Mesendoderm (in vitro differentiated cells): ENCODE measurements at regions not wholly inside any gene's neighbourhood (a gene's known extent, or its start where the extent isn't known, plus 50 kb on each side); places are given as distances from the start of the nearest gene placed in this dataset.

ENCODE experiments used
- DNase-seq: peaks from one replicate; pipeline ENCODE4 v3.0.0; 2013
- H2AK5ac ChIP-seq: 2 replicates; pipeline ENCODE4 v1.6.1; 2013; ENCODE audit warnings: low read length, inconsistent platforms
- H2BK120ac ChIP-seq: 2 replicates; pipeline ENCODE4 v1.6.1; 2013; ENCODE audit warnings: low read depth, mild to moderate bottlenecking, low read length, moderate library complexity, mixed read lengths
- H2BK15ac ChIP-seq: replicated peaks from 2 replicates; pipeline ENCODE4 v1.6.1; 2013; ENCODE audit warnings: low read depth, mild to moderate bottlenecking, moderate library complexity
- H2BK5ac ChIP-seq: 2 replicates; pipeline ENCODE4 v1.6.1; 2013; ENCODE audit warnings: low read length, inconsistent platforms
- H3K18ac ChIP-seq: 2 replicates; pipeline ENCODE4 v1.6.1; 2013; ENCODE audit warnings: mild to moderate bottlenecking, low read length, mixed read lengths
- H3K23ac ChIP-seq: one replicate; pipeline ENCODE4 v1.6.1; 2013; ENCODE audit warnings: low read length
- H3K27ac ChIP-seq: 2 replicates; pipeline ENCODE4 v1.5.1; 2013; ENCODE audit warnings: low read depth, mild to moderate bottlenecking, inconsistent platforms, low read length, moderate library complexity
- H3K27me3 ChIP-seq: 2 replicates; pipeline ENCODE4 v1.6.1; 2013; ENCODE audit warnings: low read length, control low read depth, mild to moderate bottlenecking, inconsistent platforms; ENCODE audit not compliant: insufficient read depth, poor library complexity
- H3K36me3 ChIP-seq: 2 replicates; pipeline ENCODE4 v1.6.1; 2013; ENCODE audit warnings: low read length, inconsistent platforms; ENCODE audit not compliant: control insufficient read depth, insufficient read depth
- H3K4ac ChIP-seq: one replicate; pipeline ENCODE4 v1.6.1; 2013; ENCODE audit warnings: low read depth, mild to moderate bottlenecking, low read length, moderate library complexity
- H3K4me1 ChIP-seq: 2 replicates; pipeline ENCODE4 v1.6.1; 2013; ENCODE audit warnings: low read depth, low read length, inconsistent platforms; ENCODE audit not compliant: control insufficient read depth
- H3K4me2 ChIP-seq: 2 replicates; pipeline ENCODE4 v1.6.1; 2013; ENCODE audit warnings: low read length
- H3K4me3 ChIP-seq: 2 replicates; pipeline ENCODE4 v1.5.1; 2013; ENCODE audit warnings: mild to moderate bottlenecking, low read length
- H3K56ac ChIP-seq: one replicate; pipeline ENCODE4 v1.6.1; 2013; ENCODE audit warnings: low read length
- H3K79me1 ChIP-seq: 2 replicates; pipeline ENCODE4 v1.6.1; 2013; ENCODE audit warnings: low read length, inconsistent platforms
- H3K79me2 ChIP-seq: 2 replicates; pipeline ENCODE4 v1.6.1; 2013; ENCODE audit warnings: mild to moderate bottlenecking, low read length; ENCODE audit not compliant: control insufficient read depth, insufficient read depth
- H3K9ac ChIP-seq: 2 replicates; pipeline ENCODE4 v1.6.1; 2013; ENCODE audit warnings: low read length, inconsistent platforms
- H4K5ac ChIP-seq: one replicate; pipeline ENCODE4 v1.6.1; 2013; ENCODE audit warnings: low read length
- H4K8ac ChIP-seq: one replicate; pipeline ENCODE4 v1.6.1; 2013; ENCODE audit warnings: low read depth, mild to moderate bottlenecking, control low read depth, low read length, moderate library complexity
- WGBS: extraction: QIAGEN DNeasy Blood & Tissue Kit; methylation state at CpG from one replicate; pipeline ENCODE4 v1.1.7; 2013; ENCODE audit warnings: low lambda C conversion rate, missing lambda C conversion rate; ENCODE audit not compliant: insufficient coverage; ENCODE audit errors: extremely low coverage; 5-methylcytosine and 5-hydroxymethylcytosine counted together

GRCh38 chr18:44241020-44241419, 439.7 kb upstream of the SETBP1 start:
- Histone ChIP-seq H2BK15ac (no peak overlapping the region), H3K4ac (no peak overlapping the region), H3K9ac (no peak overlapping the region), H3K23ac (no peak overlapping the region), H3K27ac (no peak overlapping the region), H3K79me1 (no peaks in the 10 kb centered on the region), H3K36me3 (no peaks in the 10 kb centered on the region), H4K8ac (no peak overlapping the region), H3K4me1 (no peaks in the 10 kb centered on the region), H3K4me2 (no peak overlapping the region), H3K4me3 (no peak overlapping the region), H2BK120ac (no peak overlapping the region), H2BK5ac (no peak overlapping the region), H3K27me3 (no peaks in the 10 kb centered on the region), H3K18ac (no peak overlapping the region), H2AK5ac (no peak overlapping the region), H4K5ac (no peak overlapping the region), H3K79me2 (no peaks in the 10 kb centered on the region), H3K56ac (no peak overlapping the region)
- DNase-seq, result no peak
- no CpG with 5 or more reads among the region's 5 CpGs for WGBS

- Histone ChIP-seq H3K79me2 (no peaks in the 10 kb centered on the region), H3K4me3 (no peak overlapping the region), H2BK15ac (no peak overlapping the region), H3K4me1 (no peaks in the 10 kb centered on the region), H3K9ac (no peak overlapping the region), H3K4me2 (no peak overlapping the region), H3K23ac (no peak overlapping the region), H4K8ac (no peak overlapping the region), H3K4ac (no peak overlapping the region), H3K27ac (no peak overlapping the region), H3K36me3 (no peaks in the 10 kb centered on the region), H2BK120ac (no peak overlapping the region), H2AK5ac (no peak overlapping the region), H2BK5ac (no peak overlapping the region), H3K79me1 (no peaks in the 10 kb centered on the region), H3K27me3 (no peaks in the 10 kb centered on the region), H4K5ac (no peak overlapping the region), H3K56ac (no peak overlapping the region), H3K18ac (no peak overlapping the region)
- no peak for DNase-seq
- no CpG with 5 or more reads among the region's 3 CpGs for WGBS
Measured at GRCh38 chr18:44245019-44245418, 435.7 kb upstream of the SETBP1 start.

DNA sequence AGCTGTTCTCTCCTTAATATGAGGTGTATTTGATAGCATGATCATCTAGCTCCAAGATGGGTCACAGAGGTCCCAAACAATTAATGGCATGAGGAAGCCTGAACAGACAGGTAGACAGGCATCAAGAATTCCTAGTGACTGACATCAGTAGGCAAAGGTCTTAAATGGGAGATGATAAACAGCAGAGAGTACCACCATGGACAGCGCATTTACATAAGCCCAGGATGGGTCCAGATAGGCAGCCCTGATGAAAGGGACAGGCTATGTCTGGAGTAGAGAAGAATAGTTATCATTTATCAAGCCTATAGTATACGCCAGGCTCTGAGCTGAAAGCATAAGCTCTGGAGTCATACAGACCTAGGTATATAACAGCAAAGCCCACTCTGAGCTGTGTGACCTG, 434.7 kb upstream of the SETBP1 start:
- no peak overlapping the region for H3K9ac ChIP-seq
- no peak overlapping the region for H3K18ac ChIP-seq
- H3K27ac ChIP-seq, result no peak overlapping the region
- H2BK15ac ChIP-seq, result no peak overlapping the region
- no peak overlapping the region for H4K8ac ChIP-seq
- H2BK120ac ChIP-seq, result no peak overlapping the region
- H3K4me1 ChIP-seq, result no peaks in the 10 kb centered on the region
- peak; percentile 15 for DNase-seq
- no peak overlapping the region for H2BK5ac ChIP-seq
- WGBS, result no CpG with 5 or more reads among the region's 2 CpGs
- H3K56ac ChIP-seq, result no peak overlapping the region
- no peak overlapping the region for H3K4ac ChIP-seq
- no peak overlapping the region for H3K4me2 ChIP-seq
- no peaks in the 10 kb centered on the region for H3K79me1 ChIP-seq
- H3K4me3 ChIP-seq, result no peak overlapping the region
- no peak overlapping the region for H3K23ac ChIP-seq
- H3K36me3 ChIP-seq, result no peaks in the 10 kb centered on the region
- H3K79me2 ChIP-seq, result no peaks in the 10 kb centered on the region
- H4K5ac ChIP-seq, result no peak overlapping the region
- no peak overlapping the region for H2AK5ac ChIP-seq
- no peaks in the 10 kb centered on the region for H3K27me3 ChIP-seq

GRCh38 chr18:44258086-44258485, 422.6 kb upstream of the SETBP1 start:
- Histone ChIP-seq H2BK15ac (no peak overlapping the region), H2BK120ac (no peak overlapping the region), H2AK5ac (no peak overlapping the region), H3K9ac (no peak overlapping the region), H3K56ac (no peak overlapping the region), H4K8ac (no peak overlapping the region), H3K4me2 (no peak overlapping the region), H3K79me1 (no peaks in the 10 kb centered on the region), H3K79me2 (no peaks in the 10 kb centered on the region), H3K36me3 (no peaks in the 10 kb centered on the region), H3K18ac (no peak overlapping the region), H3K4me3 (no peak overlapping the region), H4K5ac (no peak overlapping the region), H3K4ac (no peak overlapping the region), H3K27me3 (no peaks in the 10 kb centered on the region), H2BK5ac (no peak overlapping the region), H3K4me1 (no peaks in the 10 kb centered on the region), H3K23ac (no peak overlapping the region), H3K27ac (no peak overlapping the region)
- DNase-seq, result peak; percentile 38

- Histone ChIP-seq H2BK120ac (no peak overlapping the region), H3K56ac (no peak overlapping the region), H3K27me3 (no peaks in the 10 kb centered on the region), H4K5ac (no peak overlapping the region), H3K27ac (no peak overlapping the region), H3K9ac (no peak overlapping the region), H3K36me3 (no peaks in the 10 kb centered on the region), H2BK5ac (no peak overlapping the region), H3K4me3 (no peak overlapping the region), H3K23ac (no peak overlapping the region), H3K18ac (no peak overlapping the region), H3K79me1 (no peaks in the 10 kb centered on the region), H3K4me2 (no peak overlapping the region), H2AK5ac (no peak overlapping the region), H2BK15ac (no peak overlapping the region), H3K4ac (no peak overlapping the region), H3K4me1 (no peaks in the 10 kb centered on the region), H4K8ac (no peak overlapping the region), H3K79me2 (no peaks in the 10 kb centered on the region)
- DNase-seq, result peak; percentile 12
Measured at GRCh38 chr18:44258576-44258975, 422.1 kb upstream of the SETBP1 start.

DNA sequence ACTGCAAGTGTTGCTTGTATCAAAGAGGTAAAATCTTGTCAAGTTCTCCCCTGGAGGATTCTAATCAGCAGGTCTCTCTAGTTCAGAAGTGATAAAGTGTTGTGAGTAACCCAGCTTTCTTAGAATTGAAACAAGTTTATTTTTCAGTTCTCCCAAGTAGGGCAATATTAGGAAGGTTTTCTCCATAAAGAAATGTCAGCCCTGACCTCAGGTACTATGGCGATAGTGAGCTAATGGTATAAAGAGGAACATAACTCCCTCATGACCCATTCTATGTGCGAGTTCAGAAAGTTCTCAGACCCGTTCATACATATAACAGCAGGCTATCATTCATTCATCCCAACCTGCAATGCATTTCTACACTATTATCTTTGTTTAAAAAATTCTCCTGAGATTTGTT, 421.1 kb upstream of the SETBP1 start:
- Histone ChIP-seq H3K9ac (no peak overlapping the region), H4K8ac (no peak overlapping the region), H3K4me2 (no peak overlapping the region), H3K4me1 (no peaks in the 10 kb centered on the region), H3K56ac (no peak overlapping the region), H3K27ac (no peak overlapping the region), H4K5ac (no peak overlapping the region), H3K4ac (no peak overlapping the region), H2BK5ac (no peak overlapping the region), H2BK120ac (no peak overlapping the region), H3K23ac (no peak overlapping the region), H3K18ac (no peak overlapping the region), H3K79me1 (no peaks in the 10 kb centered on the region), H2AK5ac (no peak overlapping the region), H2BK15ac (no peak overlapping the region), H3K4me3 (no peak overlapping the region), H3K79me2 (no peaks in the 10 kb centered on the region), H3K36me3 (no peaks in the 10 kb centered on the region), H3K27me3 (no peaks in the 10 kb centered on the region)
- no peak for DNase-seq
- no CpG with 5 or more reads among the region's 3 CpGs for WGBS
